Endothelial cell of umbilical vein (primary cell): ENCODE measurements at regions not wholly inside any gene's neighbourhood (a gene's known extent, or its start where the extent isn't known, plus 50 kb on each side); places are given as distances from the start of the nearest gene placed in this dataset.

ENCODE experiments used
- BruUV-seq: library from RNA; stranded (reverse); fragments of 400-500 nt; replicated peaks from 2 replicates; lab custom pipeline; 2021; lab: Mats Ljungman, UMichigan
- CTCF ChIA-PET: fragments of 300-600, 350-600 bp; sonication (Branson Sonifier 250); formaldehyde crosslinking; loops from one replicate; lab custom pipeline; 2021; ENCODE audit warnings: antibody characterized with exemption, inconsistent platforms; lab: Charles Lee
- POLR2A ChIA-PET: fragments of 300-600, 350-600 bp; sonication (Branson Sonifier 250); formaldehyde crosslinking; loops from one replicate; lab custom pipeline; 2021; ENCODE audit warnings: antibody characterized with exemption, inconsistent platforms; lab: Charles Lee
- DNase-seq: peaks from one replicate; pipeline ENCODE4 v3.0.0-alpha.2; 2011; ENCODE audit warnings: low read depth, low spot score
- FAIRE-seq: peaks from 2 replicates; lab custom pipeline; 2011; peaks lifted over from hg19 to GRCh38; lab: Jason Lieb, UNC
- H2AFZ ChIP-seq: 2 replicates; pipeline ENCODE4 v1.6.0; 2012; ENCODE audit warnings: low read depth, low read length, control low read depth, inconsistent platforms
- H3K27ac ChIP-seq: 2 replicates; pipeline ENCODE4 v1.5.1; 2011; ENCODE audit warnings: low read depth, mild to moderate bottlenecking, control low read depth, low read length, moderate library complexity; ENCODE audit not compliant: insufficient read depth
- H3K27me3 ChIP-seq, 2 experiments: 2 replicates each; pipeline versions ENCODE4 v1.6.0 to v1.6.1; 2011; ENCODE audit warnings: low read length in 2 of 2, mixed read lengths in 1 of 2; ENCODE audit not compliant: control insufficient read depth in 2 of 2, insufficient read depth in 2 of 2
- H3K36me3 ChIP-seq, 2 experiments: 2 replicates in 1 of 2; 3 replicates in 1 of 2; pipeline ENCODE4 v1.5.1; 2011; ENCODE audit warnings: low read length in 2 of 2, mild to moderate bottlenecking in 1 of 2, moderate library complexity in 1 of 2; ENCODE audit not compliant: control insufficient read depth in 2 of 2, insufficient read depth in 2 of 2; ENCODE audit errors: extremely low read depth in 1 of 2
- H3K4me1 ChIP-seq: 3 replicates; pipeline ENCODE4 v1.5.1; 2011; ENCODE audit warnings: mild to moderate bottlenecking, low read length; ENCODE audit not compliant: control insufficient read depth, insufficient read depth; ENCODE audit errors: extremely low read depth
- H3K4me2 ChIP-seq: 2 replicates; pipeline ENCODE4 v1.6.1; 2011; ENCODE audit warnings: low read length, control low read depth, mixed read lengths; ENCODE audit not compliant: insufficient read depth
- H3K4me3 ChIP-seq, 3 experiments: fragments of 200-600 bp in 1 of 3; sonication (generic), shearing (Covaris generic) in 1 of 3; replicated peaks in 1 of 3; 2 replicates each; pipeline ENCODE4 v1.5.1; 2011 to 2016; ENCODE audit warnings: control low read depth in 3 of 3, low read length in 3 of 3, mild to moderate bottlenecking in 2 of 3, inconsistent platforms in 1 of 3, low read depth in 1 of 3, moderate library complexity in 1 of 3; ENCODE audit not compliant: insufficient read depth in 1 of 3
- H3K79me2 ChIP-seq: 2 replicates; pipeline ENCODE4 v1.6.0; 2012; ENCODE audit warnings: low read length, inconsistent platforms; ENCODE audit not compliant: control insufficient read depth, insufficient read depth
- H3K9ac ChIP-seq: replicated peaks from 2 replicates; pipeline ENCODE3; 2011; ENCODE audit warnings: low read length, control low read depth; ENCODE audit not compliant: insufficient read depth; ENCODE audit errors: extremely low read depth
- H3K9me1 ChIP-seq: replicated peaks from 3 replicates; pipeline ENCODE4 v1.6.0; 2011; ENCODE audit warnings: mild to moderate bottlenecking, low read length; ENCODE audit not compliant: control insufficient read depth, insufficient read depth; ENCODE audit errors: extremely low read depth
- H3K9me3 ChIP-seq: replicated peaks from 2 replicates; pipeline ENCODE4 v1.5.1; 2012; ENCODE audit warnings: low read length, inconsistent platforms; ENCODE audit not compliant: control insufficient read depth, insufficient read depth
- H4K20me1 ChIP-seq: replicated peaks from 2 replicates; pipeline ENCODE3; 2011; ENCODE audit warnings: mild to moderate bottlenecking, low read length; ENCODE audit not compliant: control insufficient read depth, insufficient read depth; ENCODE audit errors: extremely low read depth
- CTCF ChIP-seq, 2 donors: IDR thresholded peaks; 1 replicate in 1 of 2; 2 replicates in 1 of 2; pipeline ENCODE4 v1.5.1; 2011; ENCODE audit warnings: low read length in 2 of 2, mild to moderate bottlenecking in 2 of 2, moderate library complexity in 2 of 2, control low read depth in 1 of 2, inconsistent platforms in 1 of 2, low read depth in 1 of 2; ENCODE audit not compliant: insufficient read depth in 1 of 2; ENCODE audit errors: extremely low read depth in 1 of 2
- EZH2 ChIP-seq: IDR thresholded peaks from 2 replicates; pipeline ENCODE4 v1.6.1; 2012; ENCODE audit warnings: borderline replicate concordance, low read depth, mild to moderate bottlenecking, moderate library complexity, low read length, inconsistent platforms; ENCODE audit not compliant: severe bottlenecking
- FOS ChIP-seq: IDR thresholded peaks from 2 replicates; pipeline ENCODE4 v1.6.1; 2011; ENCODE audit warnings: mild to moderate bottlenecking, low read length, moderate library complexity, borderline replicate concordance; ENCODE audit not compliant: insufficient read depth
- GATA2 ChIP-seq: IDR thresholded peaks from 2 replicates; pipeline ENCODE4 v1.7.0; 2011; ENCODE audit warnings: low read depth, mild to moderate bottlenecking, moderate library complexity, mixed read lengths, low read length; ENCODE audit not compliant: insufficient read length, insufficient read depth
- JUN ChIP-seq: IDR thresholded peaks from 2 replicates; pipeline ENCODE4 v1.6.1; 2011; ENCODE audit warnings: borderline replicate concordance, low read depth; ENCODE audit not compliant: insufficient read length, insufficient read depth
- MAX ChIP-seq: IDR thresholded peaks from 2 replicates; pipeline ENCODE4 v1.6.1; 2011; ENCODE audit not compliant: insufficient read depth, insufficient read length
- MYC ChIP-seq: IDR thresholded peaks from one replicate; pipeline ENCODE4 v1.6.1; 2011; ENCODE audit warnings: mild to moderate bottlenecking, low read depth, low read length
- POLR2A ChIP-seq: IDR thresholded peaks from 2 replicates; pipeline ENCODE4 v1.6.1; 2012; ENCODE audit warnings: low read depth, mild to moderate bottlenecking, control low read depth, low read length
- POLR2AphosphoS5 ChIP-seq: IDR thresholded peaks from 2 replicates; pipeline ENCODE4 v1.6.1; 2012; ENCODE audit warnings: low read depth, mild to moderate bottlenecking, control low read depth, low read length, moderate library complexity; ENCODE audit not compliant: insufficient read depth
- dilution Hi-C: fragments of 300-500 bp; cut with MboI; formaldehyde crosslinking; loops from one replicate; pipeline ENCODE4 v1.15.0; 2019; ENCODE audit warnings: low sequenced_read_pairs; ENCODE audit not compliant: extremely low pct_ligation_motif_present
- intact Hi-C: fragments of 100-400 bp; cut with micrococcal nuclease; formaldehyde crosslinking; loops from one replicate; pipeline ENCODE4 v1.10.0; 2022

- no peaks in the 10 kb centered on the region for H3K79me2 ChIP-seq
- H3K27me3 ChIP-seq, result peaks cover 0 to 2% of the 10 kb centered on the region in 2 experiments
- TF ChIP-seq MYC, result no peak
- TF ChIP-seq FOS, result no peak
- BruUV-seq, result no TSS peak
- H3K27ac ChIP-seq, result no peak overlapping the region
- intact Hi-C loops (loop anchor here (1.0 to 10.0 kb wide), 4 partner anchors 117 to 737 kb away; no protein-coding TSS in a partner anchor), dilution Hi-C loops (no loop called here)
- no peak overlapping the region for H2AFZ ChIP-seq
- H3K4me3 ChIP-seq, result no peak overlapping the region
- H4K20me1 ChIP-seq, result no peaks in the 10 kb centered on the region
- no peak for FAIRE-seq
- POLR2A ChIA-PET, result no interaction called here
- CTCF ChIA-PET, result interaction anchor here (2.0 to 8.2 kb wide), 3 partner anchors 11 to 1167 kb away, joined by 7 to 65 read pairs (median 9); partner anchors contain the start of gene IGFBP3
- no peak overlapping the region for H3K4me2 ChIP-seq
- no peaks in the 10 kb centered on the region for H3K4me1 ChIP-seq
- H3K9me3 ChIP-seq, result no peaks in the 10 kb centered on the region
- DNase-seq, result no peak
- H3K9me1 ChIP-seq, result no peaks in the 10 kb centered on the region
- H3K9ac ChIP-seq, result no peak overlapping the region
- no peaks in the 10 kb centered on the region for H3K36me3 ChIP-seq
Measured at GRCh38 chr7:47089461-47089860, 492.4 kb downstream of the TNS3 start.

GRCh38 chr7:47089068-47089417, 492.9 kb downstream of the TNS3 start:
- ChIA-PET CTCF (interaction anchor here (0.9 to 8.2 kb wide), 7 partner anchors 12 to 1171 kb away, joined by 3 to 65 read pairs (median 7); partner anchors contain the start of gene IGFBP3), POLR2A (no interaction called here)
- BruUV-seq, result no TSS peak
- Histone ChIP-seq H3K27me3 (no peaks in the 10 kb centered on the region), H3K4me1 (no peaks in the 10 kb centered on the region), H3K79me2 (no peaks in the 10 kb centered on the region), H3K27ac (no peak overlapping the region), H3K9me1 (no peaks in the 10 kb centered on the region), H3K9ac (no peak overlapping the region), H2AFZ (no peak overlapping the region), H3K9me3 (no peaks in the 10 kb centered on the region), H3K4me3 (no peak overlapping the region), H4K20me1 (no peaks in the 10 kb centered on the region), H3K36me3 (no peaks in the 10 kb centered on the region), H3K4me2 (no peak overlapping the region)
- no peak for DNase-seq
- intact Hi-C loops (loop anchor here (1.0 to 10.0 kb wide), 4 partner anchors 117 to 737 kb away; no protein-coding TSS in a partner anchor), dilution Hi-C loops (no loop called here)
- no peak for FAIRE-seq
- TF ChIP-seq FOS (no peak), POLR2AphosphoS5 (no peak), POLR2A (no peak), CTCF (IDR thresholded peaks at IDR 0.05; ENCODE audit: extremely low read depth in 1 of 2, insufficient read depth in 1 of 2, low read depth in 1 of 2, low read length in 2 of 2) (no peak), GATA2 (no peak), MAX (no peak), JUN (no peak), EZH2 (no peak), MYC (no peak)
